GM21447 (cell line): ENCODE measurements at regions not wholly inside any gene's neighbourhood (a gene's known extent, or its start where the extent isn't known, plus 50 kb on each side); places are given as distances from the start of the nearest gene placed in this dataset.

Source experiments
- ATAC-seq: cut with Tn5 transposase; IDR thresholded peaks from one replicate; pipeline ENCODE4 v1.9.1; 2021; ENCODE audit not compliant: unreplicated experiment

DNA sequence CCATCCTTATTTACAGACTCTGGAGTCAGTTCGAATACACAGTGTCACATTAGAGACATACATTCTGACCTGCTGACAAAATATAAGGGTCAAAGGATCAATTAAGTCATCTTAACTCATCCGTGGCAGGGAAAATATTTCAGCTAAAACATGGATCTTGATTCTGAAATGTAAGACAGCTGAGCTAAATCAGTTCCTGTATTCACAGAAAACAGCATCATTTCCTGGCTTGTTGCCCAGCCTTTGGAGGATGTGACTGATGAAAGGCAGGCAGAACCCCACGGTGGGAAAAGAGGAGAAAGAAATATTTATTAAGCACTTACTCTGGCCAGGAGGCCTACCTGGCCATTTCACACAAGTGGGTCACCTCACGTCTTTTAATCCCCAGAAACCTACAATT lies 101.9 kb downstream of the GAS2L3 start:
- ATAC-seq = no peak

DNA sequence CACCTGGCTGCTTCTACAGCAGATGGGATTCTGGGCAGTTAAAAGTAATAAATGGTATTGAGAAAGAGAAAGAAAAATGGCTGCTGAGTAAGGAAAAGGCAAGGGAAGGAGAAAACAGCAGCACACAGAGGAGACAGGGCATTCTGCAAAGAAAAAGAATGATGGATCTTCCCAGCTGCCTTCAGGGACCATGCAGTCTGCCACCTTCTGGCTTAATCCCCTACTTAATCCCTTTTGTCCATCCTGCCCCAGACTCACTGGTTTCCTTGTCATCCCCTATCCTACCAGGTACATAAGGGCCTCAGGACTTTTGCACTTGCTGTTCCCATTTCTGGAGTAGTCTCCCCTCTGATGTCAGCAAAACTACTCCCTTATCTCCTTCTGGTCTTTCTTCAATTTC lies 107.6 kb downstream of the GAS2L3 start:
- ATAC-seq = no peak

DNA sequence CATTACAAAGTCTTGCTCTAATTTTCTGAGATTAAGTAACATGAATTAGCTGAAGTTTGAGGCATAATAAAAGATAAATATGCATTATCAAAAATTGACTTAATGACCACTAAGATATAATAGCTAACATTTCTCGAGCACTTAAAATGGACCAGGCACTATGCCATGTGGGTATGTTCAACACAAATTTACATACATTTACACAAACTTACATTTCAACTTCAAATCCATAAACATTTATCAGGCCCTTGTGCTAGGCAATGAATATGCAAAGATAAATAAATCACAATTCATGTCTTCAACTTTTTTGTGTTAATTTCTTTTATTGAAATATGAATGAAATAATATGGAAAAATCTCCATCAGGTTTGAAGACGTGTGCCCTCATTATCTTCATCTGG lies 108.7 kb downstream of the GAS2L3 start:
- ATAC-seq = no peak

DNA sequence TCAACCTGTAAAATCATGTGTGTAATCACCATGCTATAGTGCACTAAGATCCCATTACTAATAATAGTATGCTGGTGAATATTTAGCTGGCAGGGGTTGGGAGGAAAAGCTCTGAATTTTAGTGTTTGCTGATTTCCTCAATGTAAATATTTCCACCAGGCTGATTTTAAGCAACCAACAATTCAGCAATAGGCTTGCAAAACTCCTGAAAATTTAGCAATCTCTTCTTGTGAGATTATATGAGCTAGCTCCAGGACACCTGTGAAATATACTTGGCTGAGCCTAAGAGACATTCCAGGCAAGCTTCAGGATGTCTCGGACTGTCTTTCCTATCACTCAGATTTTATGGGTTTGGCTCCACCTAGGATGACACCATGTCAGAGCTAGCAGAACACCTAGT lies 106.9 kb upstream of the ANO4 start:
- ATAC-seq = no peak

DNA sequence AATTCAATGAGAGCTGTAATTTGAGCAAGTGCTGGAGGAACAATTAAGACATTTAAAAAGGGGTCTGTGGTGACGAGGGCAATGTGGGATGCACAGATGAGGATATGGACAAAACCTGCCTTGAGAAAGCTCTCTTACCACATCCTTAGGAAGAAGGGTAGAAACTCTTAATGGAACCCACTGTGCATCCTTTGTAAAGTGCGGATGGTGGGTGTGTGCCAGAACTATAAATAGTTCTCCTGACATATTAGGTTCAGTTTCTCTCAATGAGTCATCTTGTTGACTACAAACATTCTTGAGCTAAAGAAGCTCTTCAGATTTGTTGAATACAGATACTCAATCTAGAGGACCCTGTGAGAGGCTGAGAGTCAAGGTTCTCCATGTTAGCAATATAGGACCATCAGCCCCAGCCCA lies 106.1 kb upstream of the ANO4 start:
- no peak for ATAC-seq

DNA sequence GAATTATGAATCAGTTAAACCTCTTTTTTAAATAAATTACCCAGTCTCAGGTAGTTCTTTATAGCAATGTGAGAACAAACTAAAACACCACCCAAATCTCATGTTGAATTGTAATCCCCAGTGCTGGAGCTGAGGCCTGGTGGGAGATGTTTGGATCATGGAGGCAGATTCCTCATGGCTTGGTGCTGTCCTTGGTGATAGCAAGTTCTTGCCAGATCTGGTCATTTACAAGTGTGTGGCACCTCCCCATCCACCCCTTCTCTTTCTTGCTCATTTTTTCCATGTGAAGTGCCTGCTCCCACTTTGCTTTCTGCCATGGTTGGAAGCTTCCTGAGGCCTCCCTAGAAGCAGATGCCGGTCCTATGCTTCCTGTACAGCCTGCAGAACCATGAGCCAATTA lies 102.1 kb upstream of the ANO4 start:
- no peak for ATAC-seq

DNA sequence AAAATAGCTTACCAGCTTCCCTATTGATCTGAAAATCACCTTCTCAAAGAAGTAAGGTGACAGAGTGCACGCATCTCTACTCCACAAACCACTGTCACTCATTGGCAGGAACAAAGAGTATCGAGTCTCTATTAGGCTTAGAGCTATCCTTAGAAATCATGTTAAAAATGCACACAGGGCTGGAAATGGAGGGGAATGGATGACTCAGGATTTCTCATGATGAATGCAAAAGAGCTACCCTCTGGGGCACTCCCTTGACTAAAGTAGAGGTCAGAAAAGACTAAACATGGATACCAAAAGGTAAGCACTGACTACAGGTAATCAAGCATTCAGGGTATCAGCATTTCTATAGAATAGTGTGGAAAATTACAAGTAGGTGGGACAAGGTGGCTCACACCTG lies 96.1 kb upstream of the ANO4 start:
- no peak for ATAC-seq

DNA sequence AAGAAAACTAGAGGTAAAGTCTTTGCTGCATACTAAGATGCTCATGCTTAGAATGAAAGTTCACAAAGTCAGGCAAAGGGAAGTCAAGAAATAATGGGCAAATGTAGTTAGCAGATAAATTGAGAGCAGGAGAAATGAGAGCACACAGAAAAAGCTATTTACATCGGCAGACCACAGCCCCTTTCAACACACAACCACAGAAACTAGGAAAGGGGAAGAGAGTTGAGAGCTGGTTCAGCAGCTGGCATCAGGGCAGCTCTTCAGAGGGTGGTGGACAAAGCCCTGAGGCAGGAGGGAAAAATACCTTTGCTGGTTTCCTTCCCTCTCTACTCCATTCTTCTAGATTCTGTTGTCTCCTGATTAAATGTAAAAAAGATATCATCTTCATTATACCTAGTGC lies 95.4 kb upstream of the ANO4 start:
- peak; percentile 75 for ATAC-seq

DNA sequence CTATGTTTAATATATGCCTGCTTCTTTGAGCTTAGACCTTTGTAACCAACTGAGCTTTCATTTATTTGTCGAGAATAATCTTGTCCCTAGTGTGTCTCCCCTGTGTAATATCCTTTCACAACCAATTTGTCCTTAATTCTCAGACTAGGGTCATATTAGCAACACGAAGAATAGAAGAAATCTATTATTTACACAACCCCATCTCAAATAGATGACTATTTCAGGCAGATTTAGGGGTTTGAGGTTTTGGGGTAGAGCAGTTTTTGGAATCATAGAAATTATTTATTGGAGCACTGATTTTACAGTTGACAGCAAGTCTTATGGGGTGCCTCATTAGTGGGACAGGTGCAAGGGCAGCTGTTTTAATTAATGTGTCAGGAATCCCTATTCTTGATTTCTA lies 91.2 kb upstream of the ANO4 start:
- no peak for ATAC-seq

DNA sequence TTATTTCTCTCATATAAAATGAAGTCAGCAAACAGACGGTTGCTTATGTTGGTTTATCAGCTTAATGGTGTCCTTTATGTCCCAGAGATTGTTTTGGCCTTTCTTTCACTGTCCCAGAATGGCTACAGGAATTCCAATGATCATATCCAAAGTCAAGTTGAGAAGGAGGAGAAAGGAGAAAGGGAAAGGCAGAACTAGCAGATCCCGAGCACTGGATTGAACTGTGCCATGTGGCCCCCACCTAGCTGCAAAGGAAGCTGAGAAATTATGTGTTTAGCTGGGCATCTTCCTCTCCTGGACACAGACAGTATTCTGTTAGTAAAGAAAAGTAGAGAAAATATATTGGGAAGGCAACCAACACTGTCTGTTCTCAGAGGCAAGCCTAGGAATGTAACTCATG lies 90.7 kb upstream of the ANO4 start:
- ATAC-seq = no peak

DNA sequence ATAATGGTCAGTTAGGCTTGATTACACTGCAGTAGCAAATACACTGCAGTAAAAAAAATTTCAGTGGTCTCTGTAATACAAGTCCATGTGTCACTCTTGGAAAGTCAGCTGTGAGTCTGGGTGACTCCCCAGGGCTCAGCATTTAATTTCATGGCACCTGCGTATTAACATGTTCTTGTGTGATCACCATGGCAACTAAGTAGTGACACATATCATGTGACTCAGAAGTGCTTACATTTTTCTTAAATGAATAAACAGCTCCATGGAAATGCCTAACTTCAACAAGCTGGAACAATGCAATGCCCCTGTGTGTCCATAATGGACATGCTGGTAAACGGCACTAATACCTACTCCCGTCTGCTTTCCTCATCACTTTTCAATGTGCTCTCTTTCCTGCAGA lies 88.5 kb upstream of the ANO4 start:
- no peak for ATAC-seq

DNA sequence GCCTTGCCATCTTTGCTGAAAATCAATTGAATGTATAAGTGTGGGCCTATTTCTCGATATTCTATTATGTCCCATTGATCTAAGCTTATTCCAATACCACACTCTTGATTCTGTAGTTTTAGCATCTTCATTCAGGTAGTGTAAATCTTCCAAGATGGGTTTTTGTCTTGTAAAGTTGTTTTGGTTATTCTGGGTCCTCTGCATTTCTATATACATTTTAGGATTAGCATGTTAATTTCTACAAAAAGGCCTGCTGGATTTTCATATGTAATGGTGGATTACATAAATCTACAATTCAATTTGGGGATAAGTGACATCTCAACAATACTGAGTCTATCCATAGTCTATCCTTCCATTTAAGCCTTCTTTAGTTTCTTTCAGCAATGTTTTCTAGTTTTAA lies 86.0 kb upstream of the ANO4 start:
- ATAC-seq = no peak

DNA sequence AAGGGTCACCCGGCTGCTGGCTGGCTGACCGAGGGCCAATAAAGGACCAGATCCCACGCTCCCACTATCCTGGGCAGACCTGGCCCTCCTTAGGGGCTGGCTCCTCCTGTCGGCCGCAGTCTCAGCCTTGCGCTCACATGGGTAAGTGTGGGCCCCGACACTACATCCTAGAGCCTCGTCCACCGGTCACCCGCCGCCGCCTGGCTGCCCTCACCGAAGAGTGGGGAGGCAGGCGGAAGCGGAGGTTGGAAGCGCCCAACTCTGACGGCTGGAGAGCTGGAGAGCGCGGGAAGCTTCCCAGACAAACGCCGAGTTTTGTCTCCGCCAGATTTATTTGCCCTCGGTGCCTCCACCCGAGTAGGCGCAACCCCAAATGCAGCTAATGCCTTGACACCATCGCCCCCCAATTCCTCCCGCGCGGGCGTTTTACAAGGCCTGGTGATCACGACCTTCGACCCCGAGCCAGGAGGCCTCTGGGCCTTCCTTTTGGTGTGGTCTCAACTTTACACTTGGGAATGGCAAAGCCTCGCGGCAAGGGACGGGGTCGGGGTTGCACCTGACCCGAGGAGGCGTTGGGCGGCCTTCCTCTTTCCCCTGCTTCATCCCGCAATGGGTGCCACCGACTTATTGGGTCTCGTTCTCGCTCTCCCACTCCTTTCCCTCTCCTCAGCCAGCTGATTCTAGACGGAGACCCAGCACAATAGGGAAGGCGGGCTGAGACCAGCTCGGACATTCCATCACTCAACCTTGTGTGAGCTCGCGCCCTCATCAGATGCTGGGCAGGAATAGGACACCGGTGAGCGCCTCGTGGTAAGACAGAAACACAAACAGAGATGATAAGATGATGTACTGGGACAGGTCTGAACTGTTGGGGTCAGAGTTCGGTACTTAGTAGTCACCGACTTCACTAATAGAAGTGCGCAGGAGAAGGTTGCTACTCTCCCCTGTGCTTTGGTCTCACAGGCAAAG lies 78.3 kb upstream of the ANO4 start:
- ATAC-seq = no peak

DNA sequence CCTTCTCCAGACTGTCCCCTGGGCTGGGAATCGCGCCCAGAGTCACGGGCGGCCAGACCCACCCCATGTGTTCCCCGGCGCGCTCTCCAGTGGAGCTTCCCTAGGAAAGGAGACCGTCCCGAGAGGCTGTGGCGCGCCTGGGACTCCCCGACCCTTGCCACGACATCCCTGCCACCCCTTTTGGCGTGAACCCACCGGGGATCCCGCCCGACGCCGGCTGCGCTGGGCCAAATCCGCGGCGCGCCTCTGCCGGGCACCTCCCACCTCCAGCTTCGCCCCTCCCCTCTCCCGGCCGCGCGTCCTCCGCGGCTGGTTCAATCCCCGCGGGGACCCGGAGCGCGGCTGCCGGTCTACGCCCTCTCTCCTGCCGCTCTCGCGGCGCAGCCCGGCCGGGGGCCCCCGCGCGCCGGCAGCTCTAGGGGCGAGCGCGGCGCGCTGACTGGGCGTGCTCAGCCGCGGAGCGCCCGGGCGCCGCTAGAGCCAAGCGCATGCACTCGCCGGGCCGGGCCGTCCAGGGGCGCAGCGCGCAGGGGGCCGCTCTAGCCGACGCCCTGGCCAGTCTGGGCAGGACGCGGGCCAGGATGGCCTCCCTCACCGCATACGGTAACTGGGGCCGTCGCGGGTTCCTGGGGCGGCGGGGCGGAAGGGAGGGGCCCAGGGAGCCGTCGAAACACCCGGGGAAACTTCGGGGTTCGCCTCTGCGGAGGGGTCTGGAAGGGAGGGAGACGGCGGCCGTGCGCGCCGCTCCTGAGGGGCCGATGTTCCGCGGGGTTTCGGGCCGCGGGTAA lies 77.4 kb upstream of the ANO4 start:
- ATAC-seq = no peak

DNA sequence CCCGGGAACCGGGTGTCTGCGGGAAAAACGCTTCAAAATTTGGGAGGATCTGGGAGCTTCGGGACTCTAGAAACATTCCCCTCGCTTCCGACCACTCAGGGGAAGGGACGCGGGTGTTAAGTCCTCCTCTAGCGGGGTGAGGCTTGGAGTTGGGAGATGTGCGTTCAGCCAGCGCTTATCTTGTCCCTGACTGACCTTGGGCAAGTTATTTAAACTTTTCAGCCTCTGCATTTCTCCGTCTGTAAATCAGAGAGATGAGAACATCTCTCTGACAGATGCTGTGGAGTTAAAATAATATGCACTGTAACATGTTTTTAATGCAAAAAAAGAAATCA lies 76.9 kb upstream of the ANO4 start:
- no peak for ATAC-seq

DNA sequence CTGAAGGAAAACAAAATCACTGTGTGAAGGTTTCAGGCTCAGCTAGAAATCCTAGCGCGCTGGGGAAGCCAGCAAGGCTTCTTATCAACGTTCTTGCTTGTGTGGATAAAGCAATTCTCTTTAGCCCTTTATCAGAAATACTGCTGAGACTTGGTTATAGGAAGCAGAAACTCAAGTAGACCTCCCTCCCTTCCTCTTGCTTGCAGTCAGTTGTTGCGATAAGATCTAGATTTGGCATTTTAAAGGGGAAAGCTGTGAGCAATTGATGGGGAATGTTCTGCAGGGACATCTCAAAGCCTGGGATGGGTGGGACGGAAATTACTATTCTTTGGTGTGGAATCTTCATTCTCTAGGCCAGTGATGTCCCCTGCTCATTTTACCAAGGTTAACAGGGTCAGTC lies 76.4 kb upstream of the ANO4 start:
- no peak for ATAC-seq

DNA sequence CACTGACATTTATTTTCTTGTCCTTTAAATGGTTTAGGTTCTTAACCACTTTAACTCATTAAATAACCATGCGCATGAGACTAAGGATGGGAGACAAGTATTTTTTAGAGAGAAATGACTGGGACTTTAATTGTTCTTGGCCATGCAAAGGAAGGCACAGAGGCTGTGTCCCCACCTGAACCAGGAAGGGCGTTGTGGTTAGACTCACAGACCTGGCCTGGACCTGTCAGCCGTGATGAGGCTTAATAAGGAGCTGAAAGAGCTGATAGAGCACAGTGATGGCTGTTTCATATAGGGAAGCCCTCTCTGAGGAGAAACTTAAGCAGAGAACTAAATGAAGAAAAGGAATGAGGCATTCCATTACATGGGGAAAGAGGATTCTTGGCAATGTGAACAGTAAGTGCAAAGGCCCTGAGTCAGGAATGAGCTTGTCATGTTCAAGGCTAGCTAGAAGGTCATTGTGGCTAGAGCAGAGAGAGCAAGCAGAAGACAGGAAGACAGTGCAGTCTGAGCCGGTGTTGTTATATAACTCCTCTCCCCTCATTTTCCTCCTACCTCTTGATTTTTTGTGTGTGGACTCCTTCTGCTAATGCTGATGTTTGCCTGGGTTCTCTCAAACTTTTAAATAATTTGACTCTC lies 74.4 kb upstream of the ANO4 start:
- no peak for ATAC-seq

DNA sequence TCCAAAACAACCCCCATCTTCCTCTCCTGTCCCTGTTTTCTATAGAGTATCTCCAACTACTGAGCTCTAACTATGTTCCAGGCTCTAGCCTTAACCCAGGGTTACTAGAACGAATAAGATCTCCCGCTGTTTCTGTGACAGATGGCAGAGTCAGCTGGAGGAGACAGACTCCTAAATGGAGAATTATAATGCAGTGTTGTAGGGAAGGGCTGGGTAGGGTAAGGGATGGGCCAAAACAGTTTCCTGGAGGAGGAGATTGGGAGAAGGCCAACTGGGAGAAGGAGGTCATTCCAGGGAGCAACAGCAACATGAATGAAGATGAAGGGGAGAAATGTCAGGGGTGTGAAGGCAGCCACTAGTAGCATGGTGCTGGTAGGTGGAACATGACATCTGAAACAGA lies 73.4 kb upstream of the ANO4 start:
- ATAC-seq = no peak

DNA sequence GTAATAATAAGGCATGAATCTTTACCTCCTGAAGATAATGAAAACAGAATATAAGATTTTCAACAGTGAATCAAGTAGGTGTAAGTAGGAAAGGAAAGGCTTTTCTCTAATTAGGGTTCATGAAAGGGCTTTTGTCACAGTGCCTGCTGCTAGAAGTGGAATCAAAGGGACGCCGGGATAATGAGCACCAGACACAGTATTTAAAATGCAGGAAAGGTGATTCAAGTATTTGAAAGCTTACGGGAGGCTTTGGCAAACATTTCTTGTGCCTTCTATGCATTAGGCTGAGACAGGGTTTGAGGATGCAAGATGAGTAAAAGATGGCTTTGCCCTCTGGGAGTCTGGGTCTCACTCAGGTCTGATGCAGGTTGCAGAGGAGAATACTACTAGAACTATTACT lies 70.5 kb upstream of the ANO4 start:
- ATAC-seq = no peak

DNA sequence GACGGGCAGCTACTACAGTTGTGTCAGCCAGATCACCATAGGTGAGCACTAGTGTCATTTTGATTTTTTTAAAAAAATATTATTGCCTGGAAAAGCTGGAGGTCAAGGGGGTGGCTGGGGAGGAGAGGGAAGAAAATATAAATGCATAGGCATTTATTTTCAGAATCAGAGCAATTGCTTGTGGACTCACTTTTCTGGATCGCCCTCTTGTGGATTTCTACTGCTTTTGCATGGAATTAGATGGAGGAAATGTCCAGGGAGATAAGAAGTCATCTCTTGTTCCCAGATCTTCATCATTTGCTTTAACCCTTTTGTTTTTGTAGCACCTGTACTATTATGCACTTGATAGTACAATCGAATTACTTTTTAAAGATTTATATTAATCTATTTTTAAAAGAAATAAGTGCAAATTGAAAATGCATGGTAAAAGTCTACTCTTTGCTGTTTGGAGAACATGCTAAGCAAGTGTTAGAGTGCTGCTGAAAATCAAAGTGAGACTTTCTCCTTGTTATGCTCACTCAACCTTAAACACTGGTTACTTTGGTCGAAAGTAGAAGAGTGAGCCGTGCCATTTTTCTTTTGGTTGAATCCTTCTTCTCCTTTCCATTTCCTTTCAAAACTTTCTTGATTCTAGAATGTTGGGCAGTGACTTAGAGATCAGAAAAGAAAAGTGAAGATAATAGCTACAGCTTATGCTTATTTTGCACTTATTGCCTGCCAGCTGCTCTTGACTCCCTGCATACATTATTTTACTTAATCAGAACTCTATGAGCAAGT lies 60.6 kb upstream of the ANO4 start:
- ATAC-seq = peak; percentile 61

DNA sequence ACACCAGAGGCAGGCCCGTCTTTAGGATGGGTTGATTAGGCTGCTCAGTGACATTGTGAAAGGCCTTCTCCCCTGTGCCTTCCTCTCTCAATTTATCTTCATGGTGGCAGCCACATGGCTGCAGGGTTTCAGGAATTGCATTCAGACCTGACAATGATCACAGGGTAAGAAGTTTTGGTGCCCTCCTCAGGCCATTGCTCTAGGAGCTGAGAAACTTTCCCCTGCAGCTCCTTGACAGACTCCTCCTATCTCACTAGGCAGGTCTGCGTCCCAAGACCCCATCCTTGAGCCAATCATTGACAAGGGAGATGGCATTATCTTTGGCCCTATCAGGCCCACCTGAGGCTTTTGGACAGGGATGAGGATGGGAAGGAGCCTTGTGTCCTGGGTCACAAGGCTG lies 57.4 kb upstream of the ANO4 start:
- ATAC-seq = no peak
